OCI-LY7 (cell line): ENCODE measurements at regions not wholly inside any gene's neighbourhood (a gene's known extent, or its start where the extent isn't known, plus 50 kb on each side); places are given as distances from the start of the nearest gene placed in this dataset.

Experiments
- EZH2phosphoT487 ChIP-seq: fragments of 200-600 bp; sonication (generic); IDR thresholded peaks from 2 replicates; pipeline ENCODE4 v1.6.1; 2018; ENCODE audit warnings: low read depth, borderline replicate concordance, mild to moderate bottlenecking, mixed run types, antibody characterized with exemption, low read length, moderate library complexity, mixed read lengths
- TF ChIP-seq, protein P1 (sequence below): fragments of 200-600 bp; sonication (generic); conservative IDR thresholded peaks from 2 replicates; pipeline ENCODE4 v1.5.1; 2014; ENCODE audit warnings: mild to moderate bottlenecking, antibody characterized with exemption, low read length, moderate library complexity, mixed read lengths

DNA sequence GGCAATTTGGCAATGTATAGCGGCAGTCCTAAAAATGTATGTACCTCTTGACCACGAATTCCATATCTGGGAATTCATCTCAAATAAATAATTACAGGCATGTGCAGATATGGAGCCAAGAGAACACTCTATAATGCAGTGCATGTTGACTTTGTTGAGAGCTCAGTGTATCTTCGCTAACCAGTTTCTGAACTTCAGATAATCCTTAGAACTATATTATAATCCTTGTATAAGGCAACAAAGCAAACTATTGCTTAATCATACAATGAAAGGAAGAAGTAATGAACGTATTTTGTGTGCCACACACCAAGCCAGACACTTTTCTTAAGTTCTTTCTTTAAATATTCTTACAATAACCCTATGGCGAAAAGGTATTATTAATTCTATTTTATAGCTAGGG is 168.5 kb downstream of the SMIM20 start:
- TF ChIP-seq, protein P1, sequence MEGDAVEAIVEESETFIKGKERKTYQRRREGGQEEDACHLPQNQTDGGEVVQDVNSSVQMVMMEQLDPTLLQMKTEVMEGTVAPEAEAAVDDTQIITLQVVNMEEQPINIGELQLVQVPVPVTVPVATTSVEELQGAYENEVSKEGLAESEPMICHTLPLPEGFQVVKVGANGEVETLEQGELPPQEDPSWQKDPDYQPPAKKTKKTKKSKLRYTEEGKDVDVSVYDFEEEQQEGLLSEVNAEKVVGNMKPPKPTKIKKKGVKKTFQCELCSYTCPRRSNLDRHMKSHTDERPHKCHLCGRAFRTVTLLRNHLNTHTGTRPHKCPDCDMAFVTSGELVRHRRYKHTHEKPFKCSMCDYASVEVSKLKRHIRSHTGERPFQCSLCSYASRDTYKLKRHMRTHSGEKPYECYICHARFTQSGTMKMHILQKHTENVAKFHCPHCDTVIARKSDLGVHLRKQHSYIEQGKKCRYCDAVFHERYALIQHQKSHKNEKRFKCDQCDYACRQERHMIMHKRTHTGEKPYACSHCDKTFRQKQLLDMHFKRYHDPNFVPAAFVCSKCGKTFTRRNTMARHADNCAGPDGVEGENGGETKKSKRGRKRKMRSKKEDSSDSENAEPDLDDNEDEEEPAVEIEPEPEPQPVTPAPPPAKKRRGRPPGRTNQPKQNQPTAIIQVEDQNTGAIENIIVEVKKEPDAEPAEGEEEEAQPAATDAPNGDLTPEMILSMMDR, result no peak
- TF ChIP-seq EZH2phosphoT487, result no peak
